Fibroblast of lung (primary cell): ENCODE measurements at regions not wholly inside any gene's neighbourhood (a gene's known extent, or its start where the extent isn't known, plus 50 kb on each side); places are given as distances from the start of the nearest gene placed in this dataset.

ENCODE experiments used
- DNase-seq, 2 donors: peaks; one replicate each; pipeline versions ENCODE4 v3.0.0 to v3.0.0-alpha.2; 2010; ENCODE audit warnings: low read depth in 2 of 2
- H2AFZ ChIP-seq: 2 replicates; pipeline ENCODE4 v1.5.1; 2012; ENCODE audit warnings: low read length, control low read depth, inconsistent platforms
- H3K27ac ChIP-seq: 2 replicates; pipeline ENCODE4 v1.5.1; 2011; ENCODE audit warnings: low read length, control low read depth; ENCODE audit not compliant: insufficient read depth
- H3K27me3 ChIP-seq: 2 replicates; pipeline ENCODE4 v1.5.1; 2011; ENCODE audit warnings: mild to moderate bottlenecking, low read length; ENCODE audit not compliant: control insufficient read depth, insufficient read depth
- H3K36me3 ChIP-seq: 2 replicates; pipeline ENCODE4 v1.5.1; 2011; ENCODE audit warnings: low read length; ENCODE audit not compliant: control insufficient read depth, insufficient read depth
- H3K4me1 ChIP-seq: 2 replicates; pipeline ENCODE4 v1.5.1; 2011; ENCODE audit warnings: low read length; ENCODE audit not compliant: control insufficient read depth, insufficient read depth; ENCODE audit errors: extremely low read depth
- H3K4me2 ChIP-seq: 2 replicates; pipeline ENCODE4 v1.5.1; 2011; ENCODE audit warnings: low read length, control low read depth; ENCODE audit not compliant: insufficient read depth; ENCODE audit errors: extremely low read depth
- H3K4me3 ChIP-seq, 4 experiments: fragments of 200-600 bp in 1 of 4; sonication (generic) in 1 of 4; replicated peaks in 1 of 4; 2 replicates each; pipeline ENCODE4 v1.5.1; 2011 to 2016; ENCODE audit warnings: low read length in 4 of 4, low read depth in 3 of 4, mild to moderate bottlenecking in 3 of 4, control low read depth in 2 of 4, inconsistent platforms in 1 of 4, mixed read lengths in 1 of 4; ENCODE audit not compliant: insufficient read depth in 1 of 4; ENCODE audit errors: control extremely low read depth in 1 of 4
- H3K79me2 ChIP-seq: 2 replicates; pipeline ENCODE4 v1.5.1; 2012; ENCODE audit warnings: mild to moderate bottlenecking, low read length, inconsistent platforms; ENCODE audit not compliant: control insufficient read depth, insufficient read depth
- H3K9ac ChIP-seq: 2 replicates; pipeline ENCODE4 v1.5.1; 2011; ENCODE audit warnings: mild to moderate bottlenecking, low read length, control low read depth; ENCODE audit not compliant: insufficient read depth
- H3K9me3 ChIP-seq: 2 replicates; pipeline ENCODE4 v1.5.1; 2012; ENCODE audit warnings: low read depth, low read length; ENCODE audit not compliant: control insufficient read depth, insufficient read depth
- H4K20me1 ChIP-seq: 2 replicates; pipeline ENCODE4 v1.5.1; 2011; ENCODE audit warnings: low read length; ENCODE audit not compliant: control insufficient read depth, insufficient read depth; ENCODE audit errors: extremely low read depth
- EZH2 ChIP-seq: IDR thresholded peaks from 2 replicates; pipeline ENCODE4 v1.5.1; 2012; ENCODE audit warnings: low read length, control low read depth, mild to moderate bottlenecking; ENCODE audit errors: missing control alignments
- TF ChIP-seq, protein P1 (sequence below), 2 donors: IDR thresholded peaks in 1 of 2; conservative IDR thresholded peaks in 1 of 2; 1 replicate in 1 of 2; 2 replicates in 1 of 2; pipeline ENCODE4 v1.5.1; 2011 to 2012; ENCODE audit warnings: low read length in 2 of 2, control low read depth in 1 of 2, inconsistent platforms in 1 of 2, low read depth in 1 of 2, mild to moderate bottlenecking in 1 of 2

DNA sequence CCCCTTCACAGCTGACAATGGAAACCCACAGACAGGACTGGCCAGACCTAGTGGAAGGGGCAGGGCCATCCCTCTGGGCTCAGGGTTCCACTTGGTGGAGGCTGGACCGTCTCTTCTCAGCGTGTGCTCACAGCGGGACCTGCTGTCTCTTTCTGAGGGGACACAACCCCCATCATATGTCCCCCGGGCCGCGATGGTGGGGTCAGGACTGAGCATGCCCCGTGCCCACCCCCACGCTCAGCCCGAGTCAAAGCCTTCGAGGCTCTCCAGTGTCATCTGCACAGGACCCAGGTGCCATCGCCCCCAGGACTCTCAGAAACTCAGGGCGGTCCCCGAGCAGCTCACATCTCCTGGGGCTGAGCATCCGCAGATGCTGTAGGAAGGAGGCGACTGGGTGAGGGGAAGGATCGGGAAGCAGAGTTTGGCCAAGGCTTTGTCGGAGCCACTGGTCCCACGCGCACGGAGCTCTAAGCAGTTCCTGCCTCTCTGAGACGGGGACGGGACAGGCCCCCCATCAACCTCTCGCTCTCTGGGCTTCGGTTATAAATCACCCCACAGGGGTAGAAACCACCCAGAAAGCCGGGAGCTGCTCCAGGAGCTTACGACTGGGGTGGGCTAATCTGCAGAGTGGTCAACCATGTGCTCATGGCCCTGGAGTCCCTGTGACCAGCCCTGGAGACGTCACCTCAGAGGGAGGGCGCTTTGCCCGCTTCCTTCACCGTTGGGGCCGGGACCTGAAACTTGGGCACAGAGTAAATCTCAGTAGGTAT lies 183.4 kb upstream of the SULF2 start:
- Histone ChIP-seq H3K4me2 (no peak overlapping the region), H2AFZ (no peak overlapping the region), H3K4me1 (no peaks in the 10 kb centered on the region), H3K9ac (no peak overlapping the region), H3K4me3 (no peak overlapping the region), H3K36me3 (no peaks in the 10 kb centered on the region), H3K79me2 (no peaks in the 10 kb centered on the region), H3K27ac (no peak overlapping the region), H3K27me3 (no peaks in the 10 kb centered on the region), H4K20me1 (no peaks in the 10 kb centered on the region), H3K9me3 (no peaks in the 10 kb centered on the region)
- TF ChIP-seq, protein P1, sequence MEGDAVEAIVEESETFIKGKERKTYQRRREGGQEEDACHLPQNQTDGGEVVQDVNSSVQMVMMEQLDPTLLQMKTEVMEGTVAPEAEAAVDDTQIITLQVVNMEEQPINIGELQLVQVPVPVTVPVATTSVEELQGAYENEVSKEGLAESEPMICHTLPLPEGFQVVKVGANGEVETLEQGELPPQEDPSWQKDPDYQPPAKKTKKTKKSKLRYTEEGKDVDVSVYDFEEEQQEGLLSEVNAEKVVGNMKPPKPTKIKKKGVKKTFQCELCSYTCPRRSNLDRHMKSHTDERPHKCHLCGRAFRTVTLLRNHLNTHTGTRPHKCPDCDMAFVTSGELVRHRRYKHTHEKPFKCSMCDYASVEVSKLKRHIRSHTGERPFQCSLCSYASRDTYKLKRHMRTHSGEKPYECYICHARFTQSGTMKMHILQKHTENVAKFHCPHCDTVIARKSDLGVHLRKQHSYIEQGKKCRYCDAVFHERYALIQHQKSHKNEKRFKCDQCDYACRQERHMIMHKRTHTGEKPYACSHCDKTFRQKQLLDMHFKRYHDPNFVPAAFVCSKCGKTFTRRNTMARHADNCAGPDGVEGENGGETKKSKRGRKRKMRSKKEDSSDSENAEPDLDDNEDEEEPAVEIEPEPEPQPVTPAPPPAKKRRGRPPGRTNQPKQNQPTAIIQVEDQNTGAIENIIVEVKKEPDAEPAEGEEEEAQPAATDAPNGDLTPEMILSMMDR (conservative IDR thresholded peaks at IDR 0.05 in 1 of 2, IDR thresholded peaks at IDR 0.05 in 1 of 2; ENCODE audit: low read depth in 1 of 2, low read length in 2 of 2) = no peak
- TF ChIP-seq EZH2 = no peak
- DNase-seq = no peak

DNA sequence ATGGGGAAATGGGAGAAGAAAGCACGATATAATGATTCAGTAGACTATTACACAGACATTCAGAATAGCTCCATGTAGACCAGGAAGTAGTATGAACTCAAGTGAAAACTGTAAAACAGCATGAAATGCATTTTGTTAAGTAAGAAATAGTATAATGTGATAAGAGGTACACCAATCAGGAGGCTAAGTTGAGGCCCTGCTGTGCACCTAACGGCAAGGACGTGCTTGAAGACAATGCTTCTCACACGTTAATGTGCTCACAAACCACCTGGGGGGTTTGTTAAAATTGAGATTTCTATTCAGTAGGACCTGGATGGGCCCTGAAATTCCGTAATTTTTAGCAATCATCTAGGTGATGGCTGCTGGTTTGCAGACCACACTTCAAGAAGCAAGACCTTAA lies 178.9 kb upstream of the SULF2 start:
- H3K4me2 ChIP-seq = no peak overlapping the region
- TF ChIP-seq EZH2 = no peak
- TF ChIP-seq, protein P1 (conservative IDR thresholded peaks at IDR 0.05 in 1 of 2, IDR thresholded peaks at IDR 0.05 in 1 of 2; ENCODE audit: low read depth in 1 of 2, low read length in 2 of 2) = no peak
- no peaks in the 10 kb centered on the region for H4K20me1 ChIP-seq
- no peak for DNase-seq
- H3K79me2 ChIP-seq = no peaks in the 10 kb centered on the region
- H3K27me3 ChIP-seq = no peaks in the 10 kb centered on the region
- no peak overlapping the region for H3K4me3 ChIP-seq
- H3K36me3 ChIP-seq = no peaks in the 10 kb centered on the region
- no peak overlapping the region for H3K27ac ChIP-seq
- H3K9me3 ChIP-seq = no peaks in the 10 kb centered on the region
- no peak overlapping the region for H3K9ac ChIP-seq
- no peaks in the 10 kb centered on the region for H3K4me1 ChIP-seq
- H2AFZ ChIP-seq = no peak overlapping the region

DNA sequence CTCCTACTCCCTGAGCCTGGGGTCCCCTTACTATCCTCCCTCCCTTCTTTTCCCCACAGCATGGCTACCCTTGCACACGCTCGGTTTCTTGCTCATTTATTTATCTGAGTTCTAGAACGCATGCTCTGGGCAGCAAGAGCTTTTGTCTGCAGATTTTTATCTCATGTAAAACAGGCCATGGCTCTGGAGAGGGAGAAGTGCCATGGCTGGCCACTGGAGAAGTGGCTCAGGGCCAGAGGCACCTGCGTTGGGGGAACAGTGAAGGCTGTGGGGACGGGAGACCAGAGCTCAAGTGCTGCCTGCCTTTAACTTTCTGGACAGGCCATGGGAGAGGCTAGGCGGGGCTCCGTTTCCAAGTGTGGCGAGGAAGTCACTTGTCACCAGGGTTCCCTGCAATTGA lies 177.7 kb upstream of the SULF2 start:
- no peak overlapping the region for H3K9ac ChIP-seq
- no peak overlapping the region for H3K27ac ChIP-seq
- H3K79me2 ChIP-seq = no peaks in the 10 kb centered on the region
- no peaks in the 10 kb centered on the region for H3K36me3 ChIP-seq
- no peaks in the 10 kb centered on the region for H3K9me3 ChIP-seq
- TF ChIP-seq, protein P1 (conservative IDR thresholded peaks at IDR 0.05 in 1 of 2, IDR thresholded peaks at IDR 0.05 in 1 of 2; ENCODE audit: low read depth in 1 of 2, low read length in 2 of 2) = no peak
- no peak for TF ChIP-seq EZH2
- H3K4me3 ChIP-seq = no peak overlapping the region
- H3K27me3 ChIP-seq = no peaks in the 10 kb centered on the region
- DNase-seq = no peak
- H4K20me1 ChIP-seq = no peaks in the 10 kb centered on the region
- no peak overlapping the region for H3K4me2 ChIP-seq
- H3K4me1 ChIP-seq = no peaks in the 10 kb centered on the region
- H2AFZ ChIP-seq = no peak overlapping the region
